ENCODE measurements at regions not wholly inside any gene's neighbourhood (a gene's known extent, or its start where the extent isn't known, plus 50 kb on each side); places are given as distances from the start of the nearest gene placed in this dataset.

DNA sequence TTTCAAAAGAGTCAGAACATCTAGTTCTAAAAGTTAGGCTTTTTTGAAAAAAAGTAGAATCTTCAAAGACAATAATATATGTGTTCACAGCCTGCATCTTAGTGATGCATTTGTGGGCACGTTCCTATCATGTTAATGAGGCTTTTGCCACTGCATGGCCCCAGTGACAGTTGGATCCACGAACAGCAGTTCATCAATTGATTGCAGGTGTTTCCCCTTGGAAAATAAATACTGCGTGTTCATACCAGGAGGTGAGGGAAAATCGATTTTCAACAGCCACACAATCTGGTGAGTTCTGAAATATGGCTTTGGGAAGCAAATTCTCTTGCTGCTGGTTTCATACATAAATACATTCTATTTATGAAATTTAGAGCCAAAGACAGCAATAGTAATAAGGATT, 343.8 kb upstream of the SLC10A2 start:
- no peaks in the 10 kb centered on the region for H3K9me3 Mint-ChIP-seq
- Histone ChIP-seq H3K79me2 (replicated peaks; ENCODE audit: insufficient read depth) (no peaks in the 10 kb centered on the region), H3K27me3 (ENCODE audit: insufficient read depth) (no peaks in the 10 kb centered on the region), H4K20me1 (replicated peaks; ENCODE audit: insufficient read depth) (no peaks in the 10 kb centered on the region), H3K36me3 (ENCODE audit: insufficient read depth) (no peaks in the 10 kb centered on the region), H2AFZ (no peak overlapping the region), H3K4me1 (ENCODE audit: insufficient read depth) (peaks cover 9% of the 10 kb centered on the region), H3F3A (replicated peaks; ENCODE audit: low read depth) (no peaks in the 10 kb centered on the region), H3K4me3 (no peak overlapping the region), H3K9me2 (ENCODE audit: insufficient read depth) (no peaks in the 10 kb centered on the region; the same call in 1 of the 2 replicates), H3K27ac (ENCODE audit: low read depth) (no peak overlapping the region), H3K4me2 (no peak overlapping the region)
- H3K27me3 Mint-ChIP-seq (ENCODE audit: insufficient read depth, low read depth, poor library complexity) = no peaks in the 10 kb centered on the region
- no peak overlapping the region for H3K27ac Mint-ChIP-seq
- no peak for DNase-seq (ENCODE audit: low spot score)
- H3K36me3 Mint-ChIP-seq (ENCODE audit: low read depth) = no peaks in the 10 kb centered on the region
- H3K4me1 Mint-ChIP-seq = peaks cover 11% of the 10 kb centered on the region
- no peak overlapping the region for H3K4me3 Mint-ChIP-seq
- ATAC-seq = no peak
- no peak for TF ChIP-seq STAT1 (IDR thresholded peaks at IDR 0.05; ENCODE audit: unreplicated experiment)
- TF ChIP-seq, protein P1, sequence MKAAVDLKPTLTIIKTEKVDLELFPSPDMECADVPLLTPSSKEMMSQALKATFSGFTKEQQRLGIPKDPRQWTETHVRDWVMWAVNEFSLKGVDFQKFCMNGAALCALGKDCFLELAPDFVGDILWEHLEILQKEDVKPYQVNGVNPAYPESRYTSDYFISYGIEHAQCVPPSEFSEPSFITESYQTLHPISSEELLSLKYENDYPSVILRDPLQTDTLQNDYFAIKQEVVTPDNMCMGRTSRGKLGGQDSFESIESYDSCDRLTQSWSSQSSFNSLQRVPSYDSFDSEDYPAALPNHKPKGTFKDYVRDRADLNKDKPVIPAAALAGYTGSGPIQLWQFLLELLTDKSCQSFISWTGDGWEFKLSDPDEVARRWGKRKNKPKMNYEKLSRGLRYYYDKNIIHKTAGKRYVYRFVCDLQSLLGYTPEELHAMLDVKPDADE (IDR thresholded peaks at IDR 0.05) = no peak
- no peak for TF ChIP-seq EZH2 (IDR thresholded peaks at IDR 0.05; ENCODE audit: low read depth, unreplicated experiment)
- no peak for TF ChIP-seq ZNF331 (CRISPR knock-in tag; IDR thresholded peaks at IDR 0.05; ENCODE audit: low read depth)
- TF ChIP-seq, protein P2, sequence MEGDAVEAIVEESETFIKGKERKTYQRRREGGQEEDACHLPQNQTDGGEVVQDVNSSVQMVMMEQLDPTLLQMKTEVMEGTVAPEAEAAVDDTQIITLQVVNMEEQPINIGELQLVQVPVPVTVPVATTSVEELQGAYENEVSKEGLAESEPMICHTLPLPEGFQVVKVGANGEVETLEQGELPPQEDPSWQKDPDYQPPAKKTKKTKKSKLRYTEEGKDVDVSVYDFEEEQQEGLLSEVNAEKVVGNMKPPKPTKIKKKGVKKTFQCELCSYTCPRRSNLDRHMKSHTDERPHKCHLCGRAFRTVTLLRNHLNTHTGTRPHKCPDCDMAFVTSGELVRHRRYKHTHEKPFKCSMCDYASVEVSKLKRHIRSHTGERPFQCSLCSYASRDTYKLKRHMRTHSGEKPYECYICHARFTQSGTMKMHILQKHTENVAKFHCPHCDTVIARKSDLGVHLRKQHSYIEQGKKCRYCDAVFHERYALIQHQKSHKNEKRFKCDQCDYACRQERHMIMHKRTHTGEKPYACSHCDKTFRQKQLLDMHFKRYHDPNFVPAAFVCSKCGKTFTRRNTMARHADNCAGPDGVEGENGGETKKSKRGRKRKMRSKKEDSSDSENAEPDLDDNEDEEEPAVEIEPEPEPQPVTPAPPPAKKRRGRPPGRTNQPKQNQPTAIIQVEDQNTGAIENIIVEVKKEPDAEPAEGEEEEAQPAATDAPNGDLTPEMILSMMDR (conservative IDR thresholded peaks at IDR 0.05; ENCODE audit: low read depth in 2 of 2) = no peak
- TF ChIP-seq JUNB (IDR thresholded peaks at IDR 0.05; ENCODE audit: unreplicated experiment) = no peak
- TF ChIP-seq, protein P3, sequence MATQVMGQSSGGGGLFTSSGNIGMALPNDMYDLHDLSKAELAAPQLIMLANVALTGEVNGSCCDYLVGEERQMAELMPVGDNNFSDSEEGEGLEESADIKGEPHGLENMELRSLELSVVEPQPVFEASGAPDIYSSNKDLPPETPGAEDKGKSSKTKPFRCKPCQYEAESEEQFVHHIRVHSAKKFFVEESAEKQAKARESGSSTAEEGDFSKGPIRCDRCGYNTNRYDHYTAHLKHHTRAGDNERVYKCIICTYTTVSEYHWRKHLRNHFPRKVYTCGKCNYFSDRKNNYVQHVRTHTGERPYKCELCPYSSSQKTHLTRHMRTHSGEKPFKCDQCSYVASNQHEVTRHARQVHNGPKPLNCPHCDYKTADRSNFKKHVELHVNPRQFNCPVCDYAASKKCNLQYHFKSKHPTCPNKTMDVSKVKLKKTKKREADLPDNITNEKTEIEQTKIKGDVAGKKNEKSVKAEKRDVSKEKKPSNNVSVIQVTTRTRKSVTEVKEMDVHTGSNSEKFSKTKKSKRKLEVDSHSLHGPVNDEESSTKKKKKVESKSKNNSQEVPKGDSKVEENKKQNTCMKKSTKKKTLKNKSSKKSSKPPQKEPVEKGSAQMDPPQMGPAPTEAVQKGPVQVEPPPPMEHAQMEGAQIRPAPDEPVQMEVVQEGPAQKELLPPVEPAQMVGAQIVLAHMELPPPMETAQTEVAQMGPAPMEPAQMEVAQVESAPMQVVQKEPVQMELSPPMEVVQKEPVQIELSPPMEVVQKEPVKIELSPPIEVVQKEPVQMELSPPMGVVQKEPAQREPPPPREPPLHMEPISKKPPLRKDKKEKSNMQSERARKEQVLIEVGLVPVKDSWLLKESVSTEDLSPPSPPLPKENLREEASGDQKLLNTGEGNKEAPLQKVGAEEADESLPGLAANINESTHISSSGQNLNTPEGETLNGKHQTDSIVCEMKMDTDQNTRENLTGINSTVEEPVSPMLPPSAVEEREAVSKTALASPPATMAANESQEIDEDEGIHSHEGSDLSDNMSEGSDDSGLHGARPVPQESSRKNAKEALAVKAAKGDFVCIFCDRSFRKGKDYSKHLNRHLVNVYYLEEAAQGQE (IDR thresholded peaks at IDR 0.05; ENCODE audit: unreplicated experiment) = no peak
- TF ChIP-seq, protein P4, sequence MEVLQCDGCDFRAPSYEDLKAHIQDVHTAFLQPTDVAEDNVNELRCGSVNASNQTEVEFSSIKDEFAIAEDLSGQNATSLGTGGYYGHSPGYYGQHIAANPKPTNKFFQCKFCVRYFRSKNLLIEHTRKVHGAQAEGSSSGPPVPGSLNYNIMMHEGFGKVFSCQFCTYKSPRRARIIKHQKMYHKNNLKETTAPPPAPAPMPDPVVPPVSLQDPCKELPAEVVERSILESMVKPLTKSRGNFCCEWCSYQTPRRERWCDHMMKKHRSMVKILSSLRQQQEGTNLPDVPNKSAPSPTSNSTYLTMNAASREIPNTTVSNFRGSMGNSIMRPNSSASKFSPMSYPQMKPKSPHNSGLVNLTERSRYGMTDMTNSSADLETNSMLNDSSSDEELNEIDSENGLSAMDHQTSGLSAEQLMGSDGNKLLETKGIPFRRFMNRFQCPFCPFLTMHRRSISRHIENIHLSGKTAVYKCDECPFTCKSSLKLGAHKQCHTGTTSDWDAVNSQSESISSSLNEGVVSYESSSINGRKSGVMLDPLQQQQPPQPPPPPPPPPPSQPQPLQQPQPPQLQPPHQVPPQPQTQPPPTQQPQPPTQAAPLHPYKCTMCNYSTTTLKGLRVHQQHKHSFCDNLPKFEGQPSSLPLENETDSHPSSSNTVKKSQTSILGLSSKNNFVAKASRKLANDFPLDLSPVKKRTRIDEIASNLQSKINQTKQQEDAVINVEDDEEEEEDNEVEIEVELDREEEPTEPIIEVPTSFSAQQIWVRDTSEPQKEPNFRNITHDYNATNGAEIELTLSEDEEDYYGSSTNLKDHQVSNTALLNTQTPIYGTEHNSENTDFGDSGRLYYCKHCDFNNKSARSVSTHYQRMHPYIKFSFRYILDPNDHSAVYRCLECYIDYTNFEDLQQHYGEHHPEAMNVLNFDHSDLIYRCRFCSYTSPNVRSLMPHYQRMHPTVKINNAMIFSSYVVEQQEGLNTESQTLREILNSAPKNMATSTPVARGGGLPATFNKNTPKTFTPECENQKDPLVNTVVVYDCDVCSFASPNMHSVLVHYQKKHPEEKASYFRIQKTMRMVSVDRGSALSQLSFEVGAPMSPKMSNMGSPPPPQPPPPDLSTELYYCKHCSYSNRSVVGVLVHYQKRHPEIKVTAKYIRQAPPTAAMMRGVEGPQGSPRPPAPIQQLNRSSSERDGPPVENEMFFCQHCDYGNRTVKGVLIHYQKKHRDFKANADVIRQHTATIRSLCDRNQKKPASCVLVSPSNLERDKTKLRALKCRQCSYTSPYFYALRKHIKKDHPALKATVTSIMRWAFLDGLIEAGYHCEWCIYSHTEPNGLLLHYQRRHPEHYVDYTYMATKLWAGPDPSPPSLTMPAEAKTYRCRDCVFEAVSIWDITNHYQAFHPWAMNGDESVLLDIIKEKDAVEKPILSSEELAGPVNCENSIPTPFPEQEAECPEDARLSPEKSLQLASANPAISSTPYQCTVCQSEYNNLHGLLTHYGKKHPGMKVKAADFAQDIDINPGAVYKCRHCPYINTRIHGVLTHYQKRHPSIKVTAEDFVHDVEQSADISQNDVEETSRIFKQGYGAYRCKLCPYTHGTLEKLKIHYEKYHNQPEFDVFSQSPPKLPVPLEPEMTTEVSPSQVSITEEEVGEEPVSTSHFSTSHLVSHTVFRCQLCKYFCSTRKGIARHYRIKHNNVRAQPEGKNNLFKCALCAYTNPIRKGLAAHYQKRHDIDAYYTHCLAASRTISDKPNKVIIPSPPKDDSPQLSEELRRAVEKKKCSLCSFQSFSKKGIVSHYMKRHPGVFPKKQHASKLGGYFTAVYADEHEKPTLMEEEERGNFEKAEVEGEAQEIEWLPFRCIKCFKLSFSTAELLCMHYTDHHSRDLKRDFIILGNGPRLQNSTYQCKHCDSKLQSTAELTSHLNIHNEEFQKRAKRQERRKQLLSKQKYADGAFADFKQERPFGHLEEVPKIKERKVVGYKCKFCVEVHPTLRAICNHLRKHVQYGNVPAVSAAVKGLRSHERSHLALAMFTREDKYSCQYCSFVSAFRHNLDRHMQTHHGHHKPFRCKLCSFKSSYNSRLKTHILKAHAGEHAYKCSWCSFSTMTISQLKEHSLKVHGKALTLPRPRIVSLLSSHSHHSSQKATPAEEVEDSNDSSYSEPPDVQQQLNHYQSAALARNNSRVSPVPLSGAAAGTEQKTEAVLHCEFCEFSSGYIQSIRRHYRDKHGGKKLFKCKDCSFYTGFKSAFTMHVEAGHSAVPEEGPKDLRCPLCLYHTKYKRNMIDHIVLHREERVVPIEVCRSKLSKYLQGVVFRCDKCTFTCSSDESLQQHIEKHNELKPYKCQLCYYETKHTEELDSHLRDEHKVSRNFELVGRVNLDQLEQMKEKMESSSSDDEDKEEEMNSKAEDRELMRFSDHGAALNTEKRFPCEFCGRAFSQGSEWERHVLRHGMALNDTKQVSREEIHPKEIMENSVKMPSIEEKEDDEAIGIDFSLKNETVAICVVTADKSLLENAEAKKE (CRISPR knock-in tag; IDR thresholded peaks at IDR 0.05) = no peak
- TF ChIP-seq NANOG (IDR thresholded peaks at IDR 0.05; ENCODE audit: borderline replicate concordance) = no peak

Data from GM23338 (cell line).